ENCODE measurements at regions not wholly inside any gene's neighbourhood (a gene's known extent, or its start where the extent isn't known, plus 50 kb on each side); places are given as distances from the start of the nearest gene placed in this dataset.

- DNase-seq (no peak), ATAC-seq (no peak)
These were observed 201.3 kb upstream of the GALNT5 start for GRCh38 chr2:157056200-157056676.

GRCh38 chr2:157058161-157058560 lies 199.3 kb upstream of the GALNT5 start:
- no peak for ATAC-seq

GRCh38 chr2:157059036-157059435 lies 198.5 kb upstream of the GALNT5 start:
- ATAC-seq: no peak
- DNase-seq: no peak

More at GRCh38 chr2:157058161-157058560, 199.3 kb upstream of the GALNT5 start:
- DNase-seq: no peak

- DNase-seq (no peak), ATAC-seq (no peak)
These were observed 195.7 kb upstream of the GALNT5 start for GRCh38 chr2:157061799-157062198.

GRCh38 chr2:157067562-157067961 lies 189.9 kb upstream of the GALNT5 start:
- DNase-seq (no peak), ATAC-seq (no peak)

- ATAC-seq: no peak
- no peak for DNase-seq
These were observed 189.3 kb upstream of the GALNT5 start for GRCh38 chr2:157068237-157068636.

GRCh38 chr2:157075924-157076323 lies 181.6 kb upstream of the GALNT5 start:
- DNase-seq: no peak
- ATAC-seq: no peak

- DNase-seq: no peak
- ATAC-seq: no peak
These were observed 180.9 kb upstream of the GALNT5 start for GRCh38 chr2:157076526-157077161.

- no peak for DNase-seq
- ATAC-seq: no peak
These were observed 179.7 kb upstream of the GALNT5 start for GRCh38 chr2:157077753-157078350.

- DNase-seq (no peak), ATAC-seq (no peak)
These were observed 174.6 kb upstream of the GALNT5 start for GRCh38 chr2:157082950-157083349.

- DNase-seq (no peak), ATAC-seq (no peak)
These were observed 172.0 kb upstream of the GALNT5 start for GRCh38 chr2:157085522-157085921.

GRCh38 chr2:157087373-157088002 lies 170.0 kb upstream of the GALNT5 start:
- DNase-seq (no peak), ATAC-seq (no peak)

- no peak for ATAC-seq
- DNase-seq: no peak
These were observed 163.8 kb upstream of the GALNT5 start for GRCh38 chr2:157093666-157094065.

GRCh38 chr2:157105372-157105771 lies 152.1 kb upstream of the GALNT5 start:
- ATAC-seq: no peak
- no peak for DNase-seq

- DNase-seq (no peak), ATAC-seq (no peak)
These were observed 150.6 kb upstream of the GALNT5 start for GRCh38 chr2:157106950-157107349.

- DNase-seq (no peak), ATAC-seq (peak; percentile 14)
These were observed 150.0 kb upstream of the GALNT5 start for GRCh38 chr2:157107460-157107859.

GRCh38 chr2:157107877-157108276 lies 149.6 kb upstream of the GALNT5 start:
- ATAC-seq (no peak), DNase-seq (no peak)

GRCh38 chr2:157122776-157123175 lies 134.7 kb upstream of the GALNT5 start:
- no peak for ATAC-seq
- DNase-seq: no peak

- ATAC-seq (peak; percentile 14), DNase-seq (no peak)
These were observed 132.8 kb upstream of the GALNT5 start for GRCh38 chr2:157124731-157125130.

- ATAC-seq: no peak
- DNase-seq: no peak
These were observed 131.8 kb upstream of the GALNT5 start for GRCh38 chr2:157125685-157126084.

- no peak for ATAC-seq
- no peak for DNase-seq
These were observed 130.1 kb upstream of the GALNT5 start for GRCh38 chr2:157127249-157128012.

- DNase-seq: no peak
- ATAC-seq: no peak
These were observed 113.6 kb upstream of the GALNT5 start for GRCh38 chr2:157143901-157144300.

GRCh38 chr2:157149270-157149669 lies 108.2 kb upstream of the GALNT5 start:
- ATAC-seq (no peak), DNase-seq (no peak)

All from stimulated activated naive CD8-positive, alpha-beta T cell treated with anti-CD3 and anti-CD28 coated beads, Interleukin-15, Interleukin-2, amounts not matched to agents 100 U/mL and 50 U/mL, for 24 hours (primary cell).